HG03575 (cell line): ENCODE measurements at regions not wholly inside any gene's neighbourhood (a gene's known extent, or its start where the extent isn't known, plus 50 kb on each side); places are given as distances from the start of the nearest gene placed in this dataset.
"Not testable (repeated sequence)": the region's sequence is repeated elsewhere in the genome, so short reads cannot be mapped to it uniquely, and the experiment has no call there.

Experiments
- ATAC-seq: cut with Tn5 transposase; IDR thresholded peaks from one replicate; pipeline ENCODE4 v1.9.1; 2021; ENCODE audit not compliant: unreplicated experiment, insufficient number of reproducible peaks, low FRiP score; ENCODE audit errors: extremely low read depth

GRCh38 chr6:119493980-119494379 is 144.4 kb upstream of the MAN1A1 start:
- no peak for ATAC-seq

DNA sequence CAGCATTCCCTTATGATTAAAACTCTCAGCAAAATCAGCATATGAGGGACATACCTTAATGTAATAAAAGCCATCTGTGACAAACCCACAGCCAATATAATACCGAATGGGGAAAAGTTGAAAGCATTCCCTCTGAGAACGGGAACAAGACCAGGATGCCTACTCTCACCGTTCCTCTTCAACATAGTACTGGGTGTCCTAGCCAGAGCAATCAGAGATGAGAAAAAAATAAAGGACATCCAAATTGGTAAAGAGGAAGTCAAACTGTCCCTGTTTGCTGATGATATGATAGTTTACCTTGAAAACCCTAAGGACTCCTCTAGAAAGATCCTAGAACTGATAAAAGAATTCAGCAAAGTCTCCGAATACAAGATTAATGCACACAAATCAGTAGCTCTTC is 141.6 kb upstream of the MAN1A1 start:
- ATAC-seq, result not testable (repeated sequence)

GRCh38 chr6:119490050-119490449 is 140.5 kb upstream of the MAN1A1 start:
- ATAC-seq, result not testable (repeated sequence)

DNA sequence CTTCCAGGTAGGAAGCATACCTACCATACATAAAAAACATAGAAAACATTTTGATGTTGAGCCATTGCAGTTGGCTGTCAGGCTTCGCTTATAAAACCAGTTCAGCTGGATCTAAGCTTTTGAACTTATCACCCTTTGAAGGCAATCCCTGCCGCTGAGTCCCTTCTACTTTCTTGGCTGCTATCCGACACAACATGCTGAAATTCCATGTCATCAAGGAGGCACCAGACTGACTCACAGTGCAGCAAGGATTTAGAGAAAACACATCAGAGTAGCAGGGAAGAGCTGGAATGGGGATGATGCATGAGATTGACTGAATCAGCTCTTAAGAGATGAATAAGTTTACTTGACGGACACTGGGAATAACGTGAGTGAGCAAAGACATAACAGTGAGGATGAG is 135.0 kb upstream of the MAN1A1 start:
- no peak for ATAC-seq

DNA sequence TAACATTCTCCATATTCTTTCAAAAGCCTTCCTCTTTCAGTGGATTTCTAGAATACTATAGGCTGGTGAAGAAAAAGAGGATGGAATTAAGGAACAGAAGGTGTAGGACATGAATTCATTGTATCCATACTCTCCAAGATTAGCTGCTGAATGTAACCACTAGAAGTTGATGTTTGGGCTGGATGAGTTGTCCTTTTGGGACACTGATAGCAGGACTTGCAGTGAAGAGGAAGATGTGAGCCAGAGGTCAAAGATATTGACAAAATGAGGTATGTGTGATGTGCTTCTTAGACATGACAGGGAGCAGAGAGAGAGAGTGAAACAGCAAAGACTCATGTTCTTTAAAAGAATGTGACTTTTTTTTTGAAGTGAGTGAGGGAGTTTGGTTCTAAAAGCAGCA is 134.3 kb upstream of the MAN1A1 start:
- no peak for ATAC-seq

DNA sequence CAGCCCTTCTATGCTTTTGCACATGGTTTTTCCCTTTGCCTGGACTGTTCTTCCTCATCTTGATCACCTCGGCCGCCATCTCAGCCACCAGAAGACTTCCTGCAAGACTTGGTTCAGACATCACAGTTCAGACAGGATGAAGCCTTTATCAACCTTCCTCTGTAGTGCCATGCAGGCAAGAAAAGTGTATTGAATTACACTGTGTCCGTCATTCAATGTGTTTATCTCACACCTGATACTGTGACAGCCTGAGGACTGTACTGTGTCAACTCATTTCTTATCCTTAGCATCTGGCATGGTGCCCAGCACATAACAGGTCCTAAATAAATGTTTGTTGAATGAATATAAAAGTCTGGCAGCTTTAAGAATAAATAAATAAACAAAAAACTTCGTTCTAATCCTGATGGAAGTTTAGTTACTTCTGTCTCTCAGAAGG is 133.3 kb upstream of the MAN1A1 start:
- no peak for ATAC-seq

GRCh38 chr6:119481976-119482375 is 132.4 kb upstream of the MAN1A1 start:
- no peak for ATAC-seq

GRCh38 chr6:119480961-119481497 is 131.5 kb upstream of the MAN1A1 start:
- no peak for ATAC-seq

DNA sequence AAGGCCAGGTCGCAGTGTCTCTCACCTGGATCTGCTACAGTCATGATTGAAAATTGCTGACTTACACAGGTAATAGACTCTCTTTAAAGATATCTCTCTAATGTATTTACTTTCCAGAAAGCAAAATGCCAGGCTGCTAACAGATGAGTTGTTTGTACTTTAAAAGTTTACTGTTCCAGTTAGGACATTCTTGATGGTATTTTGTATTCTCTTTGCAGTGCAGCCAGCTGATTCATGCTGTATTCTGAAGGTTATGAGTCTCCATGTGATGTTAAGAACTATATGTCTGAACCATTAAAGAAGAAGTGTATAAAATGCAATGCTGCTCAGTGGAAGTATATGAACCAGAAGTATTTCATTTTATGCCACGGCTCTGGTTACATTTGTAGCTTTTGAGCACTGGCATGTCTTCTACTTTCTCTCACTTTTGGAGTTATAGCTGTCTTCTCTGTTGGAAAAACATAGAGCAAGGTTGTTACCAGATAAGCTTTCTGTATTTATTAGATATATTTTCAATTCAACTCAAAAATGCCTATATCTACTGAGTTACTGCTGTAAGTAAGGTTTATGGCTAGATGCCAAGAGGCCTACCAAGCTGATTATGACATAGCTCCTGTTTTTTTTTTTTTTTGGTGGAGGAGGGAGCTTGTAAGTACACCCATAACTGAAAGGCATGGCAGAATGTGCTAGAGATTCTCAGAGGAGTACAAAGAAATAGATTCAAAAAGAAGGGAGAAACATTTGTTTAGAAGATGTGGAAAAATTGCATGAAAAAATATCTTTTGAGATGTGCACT is 130.5 kb upstream of the MAN1A1 start:
- no peak for ATAC-seq

DNA sequence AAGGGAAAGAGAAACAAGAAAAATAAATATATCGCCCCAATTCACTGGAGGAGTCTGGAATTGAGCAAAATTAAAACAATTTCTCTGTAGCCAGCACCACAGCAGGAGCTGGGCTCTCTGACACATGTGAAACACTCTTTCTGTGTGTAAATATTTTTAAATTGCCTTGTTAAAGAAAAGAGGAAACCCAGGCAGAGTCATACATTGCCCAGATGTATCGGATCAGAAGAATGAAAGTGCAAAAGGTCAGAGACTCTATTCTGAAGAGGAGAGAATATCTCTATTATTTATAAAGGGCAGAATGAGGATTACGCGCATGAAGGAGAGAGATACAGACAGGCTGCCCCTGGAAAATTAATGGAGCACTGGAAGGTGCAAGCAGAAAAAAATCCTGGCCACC is 127.0 kb upstream of the MAN1A1 start:
- peak; percentile 68 for ATAC-seq

DNA sequence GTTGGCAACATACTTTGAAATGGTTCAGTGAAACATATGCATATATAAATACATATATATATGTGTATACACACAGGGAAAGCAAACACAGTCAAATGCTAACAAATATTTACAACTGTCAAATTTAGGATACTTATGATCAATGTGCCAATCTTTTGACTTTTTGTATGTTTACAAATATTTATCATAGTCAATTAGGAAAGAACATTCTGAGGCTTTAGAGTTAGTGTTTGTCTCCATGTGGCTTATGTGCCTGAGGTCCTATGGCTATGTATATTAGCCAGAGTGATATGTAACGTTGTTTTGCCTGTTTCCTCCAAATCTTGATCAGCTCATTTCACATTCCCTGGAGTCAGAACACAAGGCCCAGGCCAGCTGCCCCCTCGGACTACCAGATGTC is 126.5 kb upstream of the MAN1A1 start:
- ATAC-seq, result no peak

GRCh38 chr6:119470893-119471542 is 121.5 kb upstream of the MAN1A1 start:
- ATAC-seq, result no peak

- ATAC-seq, result no peak
Observed at GRCh38 chr6:119467488-119468081, 118.0 kb upstream of the MAN1A1 start.

DNA sequence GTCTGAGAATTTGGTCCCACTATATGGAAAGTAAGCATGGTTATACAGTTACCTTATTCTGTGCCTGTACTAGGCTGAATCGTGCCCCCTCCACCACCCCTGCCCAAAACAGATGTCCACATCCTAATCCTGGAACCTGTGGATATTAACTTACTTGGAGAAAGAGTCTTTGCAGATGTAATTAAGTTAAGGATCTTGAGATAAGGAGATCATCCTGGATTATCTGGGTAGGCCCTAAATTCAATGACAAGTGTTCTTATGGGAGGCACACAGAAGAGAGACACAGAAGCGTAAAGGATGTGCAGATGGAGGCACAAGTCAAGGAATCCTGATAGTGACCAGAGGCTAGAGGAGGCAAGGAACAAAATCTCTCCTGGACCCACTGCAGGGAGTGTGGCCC is 116.7 kb upstream of the MAN1A1 start:
- ATAC-seq, result no peak

GRCh38 chr6:119463081-119463626 is 113.6 kb upstream of the MAN1A1 start:
- peak; percentile 77 for ATAC-seq

DNA sequence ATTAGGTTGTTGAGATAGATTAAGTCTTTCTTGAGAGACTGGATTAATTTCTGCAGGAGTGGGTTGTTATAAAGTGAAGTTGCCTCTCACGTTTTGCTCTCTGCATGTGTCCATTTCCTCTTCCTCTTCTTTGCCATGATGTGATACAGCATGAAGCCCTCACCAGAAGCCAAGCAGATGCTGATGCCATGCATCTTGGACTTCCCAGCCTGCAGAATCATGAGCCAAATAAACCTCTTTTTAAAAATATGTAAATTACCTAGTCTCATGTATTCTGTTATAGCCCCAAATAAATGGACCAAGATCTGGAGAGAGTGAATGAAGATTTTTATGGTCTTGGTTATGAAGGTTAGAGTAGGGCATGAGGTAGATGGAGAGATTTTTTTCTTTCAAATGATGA is 111.6 kb upstream of the MAN1A1 start:
- no peak for ATAC-seq

- ATAC-seq, result peak; percentile 75
Observed at GRCh38 chr6:119459207-119459974, 109.8 kb upstream of the MAN1A1 start.

DNA sequence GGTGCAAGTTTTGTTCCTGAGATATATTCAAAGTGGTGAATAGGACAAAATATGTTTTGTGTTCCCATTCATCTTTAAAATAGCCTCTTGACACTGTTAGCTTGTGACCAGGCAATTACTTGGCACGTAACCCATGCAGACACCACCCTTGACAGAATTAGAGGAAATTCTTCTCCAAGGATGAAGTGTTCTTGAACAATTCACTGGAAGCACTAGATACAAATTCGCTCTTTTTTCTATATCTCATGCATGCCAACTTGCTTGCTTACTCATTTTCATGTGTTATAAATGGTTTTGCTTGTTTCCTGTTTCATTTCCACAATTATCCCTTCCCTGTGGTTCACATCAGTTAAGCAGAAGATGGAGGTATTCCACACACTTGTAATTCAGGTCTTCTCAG is 105.2 kb upstream of the MAN1A1 start:
- no peak for ATAC-seq
